Psoas muscle (tissue), 7 donors: ENCODE measurements at regions not wholly inside any gene's neighbourhood (a gene's known extent, or its start where the extent isn't known, plus 50 kb on each side); places are given as distances from the start of the nearest gene placed in this dataset.

ENCODE experiments used
- ATAC-seq, 4 donors: fragments of 200-7000 bp; cut with Tn5 transposase; one replicate each; pipeline ENCODE4 v1.9.1; 2020; ENCODE audit warnings: moderate library complexity in 3 of 4, mild to moderate bottlenecking in 2 of 4
- DNase-seq, 2 donors: peaks; one replicate each; pipeline ENCODE4 v3.0.0-alpha.2; 2020
- H3K27ac ChIP-seq: fragments of 200-600 bp; one replicate; pipeline ENCODE4 v1.8.0; 2022
- H3K27me3 ChIP-seq, 3 donors: fragments of 200-600 bp in 1 of 3; one replicate each; pipeline versions ENCODE4 v1.6.1 to v1.8.0; 2013 to 2022; ENCODE audit warnings: low read length in 2 of 3, mild to moderate bottlenecking in 2 of 3, moderate library complexity in 1 of 3; ENCODE audit not compliant: insufficient read depth in 3 of 3
- H3K36me3 ChIP-seq, 2 donors: fragments of 200-600 bp in 1 of 2; one replicate each; pipeline versions ENCODE4 v1.6.1 to v1.8.0; 2013 to 2022; ENCODE audit warnings: low read depth in 1 of 2, mild to moderate bottlenecking in 1 of 2, moderate library complexity in 1 of 2; ENCODE audit not compliant: insufficient read depth in 1 of 2
- H3K4me1 ChIP-seq: fragments of 200-600 bp; one replicate; pipeline ENCODE4 v1.8.0; 2022
- H3K4me3 ChIP-seq: fragments of 200-600 bp; one replicate; pipeline ENCODE4 v1.8.0; 2022; ENCODE audit warnings: mild to moderate bottlenecking
- H3K9me3 ChIP-seq: fragments of 200-600 bp; one replicate; pipeline ENCODE4 v1.8.0; 2022
- WGBS, 3 donors: extraction: QIAGEN DNeasy Blood & Tissue Kit; methylation state at CpG; one replicate each; pipeline versions ENCODE4 v1.1.6 to v1.1.7; 2013; 5-methylcytosine and 5-hydroxymethylcytosine counted together
- intact Hi-C, 2 donors: fragments of 100-400 bp; cut with DNase I; formaldehyde crosslinking; loops; one replicate each; pipeline versions ENCODE4 v1.11.0 to v1.14.2; 2022
- TF ChIP-seq, protein P1 (sequence below): fragments of 200-600 bp; IDR thresholded peaks from one replicate; pipeline ENCODE4 v1.8.0; 2022; ENCODE audit warnings: antibody characterized with exemption
- donor health status: healthy with polysubstance abuse.
- donor health status: DM: no; HTN: no; CAD: no; lungs with moderate emphysema.
- donor health status: Bipolar disorder and iron deficiency.
- donor health status: healthy.
- donor health status: DM: yes; HTN: yes; CAD: no.
- donor health status: DM: no; HTN: no; CAD: no.
- donor health status: DM: yes; HTN: yes; CAD: no.

DNA sequence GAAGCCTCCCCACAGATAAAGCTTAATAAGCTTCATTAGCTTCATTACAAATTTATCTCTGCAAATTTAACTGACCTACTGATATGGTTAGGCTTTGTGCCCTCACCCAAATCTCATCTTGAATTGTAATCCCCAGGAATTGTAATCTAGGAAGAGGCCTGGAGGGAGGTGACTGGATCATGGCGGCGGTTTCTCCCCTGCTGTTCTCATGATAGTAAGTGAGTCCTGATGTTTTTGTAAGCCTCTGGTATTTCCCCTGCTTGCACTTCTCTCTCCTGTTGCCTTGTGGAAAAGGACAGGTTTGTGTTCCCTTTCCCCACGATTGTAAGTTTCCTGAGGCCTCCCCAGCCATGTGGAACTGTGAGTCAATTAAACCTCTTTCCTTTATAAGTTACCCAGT, 226.1 kb upstream of the TTC14 start:
- intact Hi-C loops = no loop called here
- TF ChIP-seq, protein P1, sequence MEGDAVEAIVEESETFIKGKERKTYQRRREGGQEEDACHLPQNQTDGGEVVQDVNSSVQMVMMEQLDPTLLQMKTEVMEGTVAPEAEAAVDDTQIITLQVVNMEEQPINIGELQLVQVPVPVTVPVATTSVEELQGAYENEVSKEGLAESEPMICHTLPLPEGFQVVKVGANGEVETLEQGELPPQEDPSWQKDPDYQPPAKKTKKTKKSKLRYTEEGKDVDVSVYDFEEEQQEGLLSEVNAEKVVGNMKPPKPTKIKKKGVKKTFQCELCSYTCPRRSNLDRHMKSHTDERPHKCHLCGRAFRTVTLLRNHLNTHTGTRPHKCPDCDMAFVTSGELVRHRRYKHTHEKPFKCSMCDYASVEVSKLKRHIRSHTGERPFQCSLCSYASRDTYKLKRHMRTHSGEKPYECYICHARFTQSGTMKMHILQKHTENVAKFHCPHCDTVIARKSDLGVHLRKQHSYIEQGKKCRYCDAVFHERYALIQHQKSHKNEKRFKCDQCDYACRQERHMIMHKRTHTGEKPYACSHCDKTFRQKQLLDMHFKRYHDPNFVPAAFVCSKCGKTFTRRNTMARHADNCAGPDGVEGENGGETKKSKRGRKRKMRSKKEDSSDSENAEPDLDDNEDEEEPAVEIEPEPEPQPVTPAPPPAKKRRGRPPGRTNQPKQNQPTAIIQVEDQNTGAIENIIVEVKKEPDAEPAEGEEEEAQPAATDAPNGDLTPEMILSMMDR = no peak
- Histone ChIP-seq H3K9me3 (no peaks in the 10 kb centered on the region), H3K27me3 (no peaks in the 10 kb centered on the region), H3K27ac (no peak overlapping the region), H3K4me3 (no peak overlapping the region), H3K4me1 (no peaks in the 10 kb centered on the region), H3K36me3 (no peaks in the 10 kb centered on the region)
- ATAC-seq (no peak), DNase-seq (no peak)
- 73 to 77% (median 75%) methylated on average over 3 of the region's 3 CpGs for WGBS, 3 donors

DNA sequence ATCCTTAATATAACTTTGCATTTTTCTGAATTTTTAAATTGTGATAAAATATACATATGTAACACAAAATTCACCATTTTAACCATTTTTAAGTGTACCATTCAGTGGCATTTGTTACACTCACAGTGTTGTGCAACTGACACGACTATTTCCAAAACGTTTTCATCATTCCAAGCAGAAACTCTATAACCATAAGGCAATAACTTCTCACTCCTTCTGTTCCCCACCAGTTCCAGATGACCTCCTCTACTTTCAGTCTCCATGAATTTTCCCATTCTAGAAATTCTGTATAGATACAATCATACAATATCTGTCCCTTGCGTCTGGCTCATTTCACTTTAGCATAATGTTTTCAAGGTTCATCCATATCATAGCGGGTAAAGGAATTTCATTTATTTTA, 223.5 kb upstream of the TTC14 start:
- ATAC-seq = no peak
- 84 to 91% (median 86%) methylated on average over 4 of the region's 4 CpGs for WGBS, 3 donors
- TF ChIP-seq, protein P1 = no peak
- no peak for DNase-seq
- Histone ChIP-seq H3K27ac (no peak overlapping the region), H3K4me3 (no peak overlapping the region), H3K4me1 (no peaks in the 10 kb centered on the region), H3K9me3 (no peaks in the 10 kb centered on the region), H3K36me3 (no peaks in the 10 kb centered on the region), H3K27me3 (no peaks in the 10 kb centered on the region)
- intact Hi-C loops = no loop called here

GRCh38 chr3:180382638-180383180, 219.3 kb upstream of the TTC14 start:
- ATAC-seq = no peak
- Histone ChIP-seq H3K9me3 (no peaks in the 10 kb centered on the region), H3K4me3 (no peak overlapping the region), H3K27me3 (no peaks in the 10 kb centered on the region), H3K27ac (no peak overlapping the region), H3K4me1 (no peaks in the 10 kb centered on the region), H3K36me3 (no peaks in the 10 kb centered on the region)
- no peak for DNase-seq
- TF ChIP-seq, protein P1 = no peak
- 12 to 30% (median 21%) methylated on average over 2 of the region's 2 CpGs for WGBS, 3 donors
- intact Hi-C loops = no loop called here

- ATAC-seq = no peak
- Histone ChIP-seq H3K27ac (no peak overlapping the region), H3K36me3 (no peaks in the 10 kb centered on the region), H3K27me3 (no peaks in the 10 kb centered on the region), H3K9me3 (no peaks in the 10 kb centered on the region), H3K4me3 (no peak overlapping the region), H3K4me1 (no peaks in the 10 kb centered on the region)
- TF ChIP-seq, protein P1 = no peak
- intact Hi-C loops = no loop called here
- WGBS, 3 donors = 91 to 95% (median 91%) methylated on average over 2 of the region's 2 CpGs
- no peak for DNase-seq
Observed at GRCh38 chr3:180383332-180384020, 218.5 kb upstream of the TTC14 start.

- Histone ChIP-seq H3K4me1 (no peaks in the 10 kb centered on the region), H3K36me3 (no peaks in the 10 kb centered on the region), H3K9me3 (no peaks in the 10 kb centered on the region), H3K27ac (no peak overlapping the region), H3K4me3 (no peak overlapping the region), H3K27me3 (peaks cover 0 to 2% (median 0%) of the 10 kb centered on the region in 3 donors)
- no peak for DNase-seq
- intact Hi-C loops = no loop called here
- TF ChIP-seq, protein P1 = no peak
- no peak for ATAC-seq
Observed at GRCh38 chr3:180390313-180390712, 211.7 kb upstream of the TTC14 start.
